ENCODE measurements at regions not wholly inside any gene's neighbourhood (a gene's known extent, or its start where the extent isn't known, plus 50 kb on each side); places are given as distances from the start of the nearest gene placed in this dataset.

GRCh38 chr4:43253541-43253940, 361.0 kb downstream of the GRXCR1 start:
- H3K27ac ChIP-seq, result no peak overlapping the region
- H3K9me3 ChIP-seq, result no peaks in the 10 kb centered on the region
- no peaks in the 10 kb centered on the region for H3K36me3 ChIP-seq (ENCODE audit: low read depth, missing control alignments)
- H3K27me3 ChIP-seq, result no peaks in the 10 kb centered on the region
- no peak for TF ChIP-seq CTCF (IDR thresholded peaks at IDR 0.05)
- no peak for TF ChIP-seq POLR2A (IDR thresholded peaks at IDR 0.05)
- H3K4me1 ChIP-seq, result no peaks in the 10 kb centered on the region
- H3K4me3 ChIP-seq, result no peak overlapping the region
- intact Hi-C loops (cut with DNase I; ENCODE audit: low total_unique reads), result no loop called here
- DNase-seq, result no peak

- Histone ChIP-seq H3K27me3 (no peaks in the 10 kb centered on the region), H3K36me3 (ENCODE audit: low read depth, missing control alignments) (no peaks in the 10 kb centered on the region), H3K27ac (no peak overlapping the region), H3K4me1 (no peaks in the 10 kb centered on the region), H3K4me3 (no peak overlapping the region), H3K9me3 (no peaks in the 10 kb centered on the region)
- no peak for DNase-seq
- TF ChIP-seq POLR2A (IDR thresholded peaks at IDR 0.05) (no peak), CTCF (IDR thresholded peaks at IDR 0.05) (no peak)
- intact Hi-C loops (cut with DNase I; ENCODE audit: low total_unique reads), result no loop called here
These were observed 372.2 kb downstream of the GRXCR1 start for GRCh38 chr4:43264730-43265129.

- H3K36me3 ChIP-seq (ENCODE audit: low read depth, missing control alignments), result no peaks in the 10 kb centered on the region
- WGBS, 2 donors, result 0 to 38% methylated on average over 1 of the region's 1 CpG
- no peak overlapping the region for H3K27ac ChIP-seq
- no peaks in the 10 kb centered on the region for H3K4me1 ChIP-seq
- H3K9me3 ChIP-seq, result no peaks in the 10 kb centered on the region
- H3K27me3 ChIP-seq, result no peaks in the 10 kb centered on the region
- no peak overlapping the region for H3K4me3 ChIP-seq
- no peak for DNase-seq
- TF ChIP-seq CTCF (IDR thresholded peaks at IDR 0.05) (no peak), POLR2A (IDR thresholded peaks at IDR 0.05) (no peak)
- intact Hi-C loops (cut with DNase I; ENCODE audit: low total_unique reads), result no loop called here
These were observed 379.4 kb downstream of the GRXCR1 start for GRCh38 chr4:43271946-43272345.

- WGBS, 2 donors, result 57 to 78% methylated on average over 2 of the region's 2 CpGs
- no peak for DNase-seq
- intact Hi-C loops (cut with DNase I; ENCODE audit: low total_unique reads), result no loop called here
- TF ChIP-seq POLR2A (IDR thresholded peaks at IDR 0.05) (no peak), CTCF (IDR thresholded peaks at IDR 0.05) (no peak)
- no peak overlapping the region for H3K27ac ChIP-seq
- no peaks in the 10 kb centered on the region for H3K36me3 ChIP-seq (ENCODE audit: low read depth, missing control alignments)
- no peaks in the 10 kb centered on the region for H3K4me1 ChIP-seq
- no peak overlapping the region for H3K4me3 ChIP-seq
- no peaks in the 10 kb centered on the region for H3K9me3 ChIP-seq
- H3K27me3 ChIP-seq, result no peaks in the 10 kb centered on the region
These were observed 381.9 kb downstream of the GRXCR1 start for GRCh38 chr4:43274376-43274775.

GRCh38 chr4:43275779-43276178, 383.3 kb downstream of the GRXCR1 start:
- WGBS, 2 donors, result 91 to 97% methylated on average over 1 of the region's 1 CpG
- Histone ChIP-seq H3K4me1 (no peaks in the 10 kb centered on the region), H3K27me3 (no peaks in the 10 kb centered on the region)

More at GRCh38 chr4:43275779-43276178, 383.3 kb downstream of the GRXCR1 start:
- DNase-seq, result no peak
- no peaks in the 10 kb centered on the region for H3K36me3 ChIP-seq (ENCODE audit: low read depth, missing control alignments)
- H3K4me3 ChIP-seq, result no peak overlapping the region
- H3K9me3 ChIP-seq, result no peaks in the 10 kb centered on the region
- intact Hi-C loops (cut with DNase I; ENCODE audit: low total_unique reads), result no loop called here
- TF ChIP-seq POLR2A (IDR thresholded peaks at IDR 0.05), result no peak
- no peak for TF ChIP-seq CTCF (IDR thresholded peaks at IDR 0.05)
- H3K27ac ChIP-seq, result no peak overlapping the region
